Transverse colon (tissue), 4 donors: ENCODE measurements at regions not wholly inside any gene's neighbourhood (a gene's known extent, or its start where the extent isn't known, plus 50 kb on each side); places are given as distances from the start of the nearest gene placed in this dataset.

Experiments used
- DNase-seq: peaks from one replicate; pipeline ENCODE4 v3.0.0-alpha.2; 2019
- H3K27ac ChIP-seq, 4 donors: fragments of 200-600 bp; sonication (generic); 2 replicates each; pipeline ENCODE4 v1.5.1; 2016 to 2018; ENCODE audit warnings: inconsistent platforms in 4 of 4
- H3K27me3 ChIP-seq: fragments of 200-600 bp; sonication (generic); 2 replicates; pipeline ENCODE4 v1.5.1; 2017; ENCODE audit warnings: inconsistent platforms
- H3K36me3 ChIP-seq, 4 donors: fragments of 200-600 bp; sonication (generic); 2 replicates each; pipeline ENCODE4 v1.5.1; 2017 to 2019; ENCODE audit warnings: inconsistent platforms in 4 of 4
- H3K4me1 ChIP-seq, 4 donors: fragments of 200-600 bp; sonication (generic); 2 replicates each; pipeline ENCODE4 v1.5.1; 2017 to 2020; ENCODE audit warnings: inconsistent platforms in 4 of 4
- H3K4me3 ChIP-seq, 4 donors: fragments of 200-600 bp; sonication (generic); 1 replicate in 1 of 4; 2 replicates in 3 of 4; pipeline versions ENCODE4 v1.5.1 to v1.6.1; 2017 to 2019; ENCODE audit warnings: inconsistent platforms in 4 of 4
- H3K9me3 ChIP-seq, 2 donors: fragments of 200-600 bp; sonication (generic); 2 replicates each; pipeline ENCODE4 v1.5.1; 2017 to 2019; ENCODE audit warnings: inconsistent platforms in 2 of 2
- CTCF ChIP-seq, 5 experiments: fragments of 200-600 bp in 3 of 5; fragments of 450-650 bp in 2 of 5; sonication (generic) in 3 of 5; IDR thresholded peaks; 1 replicate in 2 of 5; 2 replicates in 3 of 5; pipeline ENCODE4 v1.5.1; 2016 to 2017; ENCODE audit warnings: antibody characterized with exemption in 5 of 5, inconsistent platforms in 3 of 5, mild to moderate bottlenecking in 2 of 5, moderate library complexity in 1 of 5
- EP300 ChIP-seq: sonication (generic); formaldehyde crosslinking; IDR thresholded peaks from one replicate; pipeline ENCODE4 v1.6.1; 2017; ENCODE audit warnings: antibody characterized with exemption, low read depth
- POLR2A ChIP-seq: fragments of 450-650 bp; IDR thresholded peaks from one replicate; pipeline ENCODE4 v1.6.1; 2016; ENCODE audit warnings: antibody characterized with exemption, mild to moderate bottlenecking, moderate library complexity
- POLR2AphosphoS5 ChIP-seq, 3 donors: sonication (generic); formaldehyde crosslinking; IDR thresholded peaks; one replicate each; pipeline ENCODE4 v1.6.1; 2016; ENCODE audit warnings: antibody characterized with exemption in 3 of 3
- WGBS, 2 donors: methylation state at CpG; one replicate each; pipeline ENCODE4 v1.1.5; 2018; ENCODE audit warnings: low coverage in 1 of 2; 5-methylcytosine and 5-hydroxymethylcytosine counted together
- in situ Hi-C, 4 donors: fragments of 200-750 bp; cut with MboI; loops; one replicate each; pipeline versions ENCODE4 v1.15.0 to v1.15.1; 2017; ENCODE audit warnings: low sequenced_read_pairs in 3 of 4, low pct_ligation_motif_present in 1 of 4, low pct_unique_long_range_greater_than_20kb in 1 of 4
- intact Hi-C: fragments of 100-400 bp; cut with DNase I; formaldehyde crosslinking; loops from one replicate; pipeline ENCODE4 v1.15.1; 2023; ENCODE audit warnings: low total_unique reads

DNA sequence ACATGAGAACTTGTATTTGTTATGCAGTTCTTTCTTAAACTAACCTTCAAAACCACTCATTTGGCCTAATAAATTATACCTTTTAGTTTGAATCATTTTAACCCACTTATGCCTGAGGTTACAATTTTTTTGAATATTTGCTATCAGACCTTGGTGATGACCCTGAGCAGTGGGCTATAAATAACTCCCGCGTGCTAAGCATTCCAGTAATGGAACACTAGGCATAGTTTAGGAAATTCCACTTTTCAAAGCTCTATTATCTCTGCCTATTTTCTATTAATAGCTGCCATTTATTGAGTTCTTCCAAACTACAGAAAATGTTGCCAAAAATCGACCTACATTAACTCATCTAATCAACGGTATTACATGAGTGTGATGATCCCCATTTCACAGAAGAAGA lies 993.4 kb upstream of the FAT3 start:
- in situ Hi-C loops, result no loop called here
- WGBS, 2 donors, result 40 to 60% methylated on average over 1 to 4 of the region's 4 CpGs

GRCh38 chr11:91230647-91231046 lies 994.0 kb upstream of the FAT3 start:
- in situ Hi-C loops, result no loop called here

More for the DNA sequence above, 993.4 kb upstream of the FAT3 start:
- Histone ChIP-seq H3K4me3 (no peak overlapping the region), H3K4me1 (no peaks in the 10 kb centered on the region), H3K9me3 (no peaks in the 10 kb centered on the region), H3K36me3 (no peaks in the 10 kb centered on the region), H3K27ac (no peak overlapping the region), H3K27me3 (no peaks in the 10 kb centered on the region)
- no peak for TF ChIP-seq POLR2AphosphoS5 (IDR thresholded peaks at IDR 0.05)
- no peak for TF ChIP-seq POLR2A
- no peak for TF ChIP-seq CTCF (IDR thresholded peaks at IDR 0.05)
- TF ChIP-seq EP300, result no peak
- intact Hi-C loops, result no loop called here
- DNase-seq, result no peak

DNA sequence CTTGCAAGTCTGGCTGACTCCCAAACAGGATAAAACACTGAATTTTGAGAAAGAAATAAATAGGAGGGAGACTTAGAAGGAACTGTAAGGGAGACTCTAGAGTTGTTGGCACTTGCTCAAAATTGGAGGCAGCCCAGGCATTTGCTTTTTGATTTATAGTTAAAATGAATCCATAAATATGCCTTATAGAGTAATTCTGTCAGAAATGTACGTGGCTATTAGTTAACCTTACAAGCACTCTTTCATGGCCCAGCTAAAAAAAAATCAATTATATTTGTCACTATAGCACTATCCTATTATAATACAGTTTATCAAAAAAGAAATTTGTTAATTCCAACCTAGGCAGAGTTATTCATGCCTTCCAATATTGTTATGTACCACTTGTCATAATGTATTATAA lies 1000.0 kb upstream of the CHORDC1 start:
- Histone ChIP-seq H3K4me3 (no peak overlapping the region), H3K27ac (no peak overlapping the region), H3K36me3 (no peaks in the 10 kb centered on the region), H3K4me1 (no peaks in the 10 kb centered on the region), H3K9me3 (no peaks in the 10 kb centered on the region), H3K27me3 (no peaks in the 10 kb centered on the region)
- intact Hi-C loops, result no loop called here
- no peak for DNase-seq
- 0 to 11% methylated on average over 1 of the region's 1 CpG for WGBS, 2 donors
- in situ Hi-C loops, result no loop called here
- TF ChIP-seq EP300, result no peak
- no peak for TF ChIP-seq POLR2A
- no peak for TF ChIP-seq CTCF (IDR thresholded peaks at IDR 0.05)
- no peak for TF ChIP-seq POLR2AphosphoS5 (IDR thresholded peaks at IDR 0.05)

More at GRCh38 chr11:91230647-91231046, 994.0 kb upstream of the FAT3 start:
- DNase-seq, result no peak
- Histone ChIP-seq H3K9me3 (no peaks in the 10 kb centered on the region), H3K36me3 (no peaks in the 10 kb centered on the region), H3K4me1 (no peaks in the 10 kb centered on the region), H3K27me3 (no peaks in the 10 kb centered on the region), H3K27ac (no peak overlapping the region), H3K4me3 (no peak overlapping the region)
- intact Hi-C loops, result no loop called here
- TF ChIP-seq POLR2AphosphoS5 (IDR thresholded peaks at IDR 0.05) (no peak), EP300 (no peak), CTCF (IDR thresholded peaks at IDR 0.05) (no peak)

GRCh38 chr11:91220476-91221202 lies 997.8 kb upstream of the CHORDC1 start:
- no peak for DNase-seq
- Histone ChIP-seq H3K4me3 (no peak overlapping the region), H3K4me1 (no peaks in the 10 kb centered on the region), H3K27me3 (no peaks in the 10 kb centered on the region), H3K27ac (no peak overlapping the region), H3K9me3 (no peaks in the 10 kb centered on the region), H3K36me3 (no peaks in the 10 kb centered on the region)
- no peak for TF ChIP-seq POLR2A
- no peak for TF ChIP-seq CTCF (IDR thresholded peaks at IDR 0.05)
- TF ChIP-seq POLR2AphosphoS5 (IDR thresholded peaks at IDR 0.05), result no peak
- no peak for TF ChIP-seq EP300
- intact Hi-C loops (no loop called here), in situ Hi-C loops (no loop called here)
- 0% methylated on average over 1 of the region's 1 CpG for WGBS, 2 donors
